LHCN-M2 (cell line): ENCODE measurements at regions not wholly inside any gene's neighbourhood (a gene's known extent, or its start where the extent isn't known, plus 50 kb on each side); places are given as distances from the start of the nearest gene placed in this dataset.
"Not testable (repeated sequence)": the region's sequence is repeated elsewhere in the genome, so short reads cannot be mapped to it uniquely, and the experiment has no call there.

Experiments used
- DNase-seq: peaks from one replicate; pipeline ENCODE4 v3.0.0-alpha.2; 2012; ENCODE audit warnings: low read depth

DNA sequence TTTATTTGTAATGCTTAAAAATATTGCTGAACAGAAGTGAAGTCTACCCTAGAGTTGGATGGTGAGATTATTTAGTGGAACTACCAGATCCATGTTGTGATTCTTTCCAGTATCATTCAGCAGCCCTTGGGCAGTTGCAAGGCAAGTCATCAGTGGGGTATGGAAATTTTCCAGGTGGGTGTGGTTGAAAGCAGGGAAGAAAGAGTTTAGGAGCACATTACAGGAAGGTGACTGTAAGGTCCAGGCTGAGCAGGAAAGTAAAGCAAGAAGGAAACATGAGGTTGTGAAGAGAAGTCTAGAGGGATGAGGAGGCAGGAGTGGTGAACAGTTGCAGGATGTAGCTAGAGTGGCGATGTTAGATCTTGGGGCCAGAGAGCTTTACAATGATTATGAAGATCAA is 178.0 kb upstream of the ROPN1B start:
- DNase-seq: not testable (repeated sequence)

DNA sequence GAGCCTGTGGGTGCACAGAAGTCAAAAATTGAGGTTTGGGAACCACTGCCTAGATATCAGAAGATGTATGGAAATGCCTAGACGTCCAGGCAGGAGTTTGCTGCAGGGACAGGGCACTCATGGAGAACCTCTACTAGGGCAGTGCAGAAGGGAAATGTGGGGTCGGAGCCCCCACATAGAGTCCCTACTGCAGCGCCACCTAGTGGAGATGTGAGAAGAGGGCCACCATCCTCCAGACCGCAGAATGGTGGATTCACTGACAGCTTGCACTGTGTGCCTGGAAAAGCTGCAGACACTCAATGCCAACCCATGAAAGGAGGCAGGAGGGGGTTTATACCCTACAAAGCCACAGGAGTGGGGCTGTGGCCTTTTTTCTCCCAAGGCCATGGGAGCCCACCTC is 159.0 kb upstream of the ROPN1B start:
- DNase-seq: not testable (repeated sequence)

DNA sequence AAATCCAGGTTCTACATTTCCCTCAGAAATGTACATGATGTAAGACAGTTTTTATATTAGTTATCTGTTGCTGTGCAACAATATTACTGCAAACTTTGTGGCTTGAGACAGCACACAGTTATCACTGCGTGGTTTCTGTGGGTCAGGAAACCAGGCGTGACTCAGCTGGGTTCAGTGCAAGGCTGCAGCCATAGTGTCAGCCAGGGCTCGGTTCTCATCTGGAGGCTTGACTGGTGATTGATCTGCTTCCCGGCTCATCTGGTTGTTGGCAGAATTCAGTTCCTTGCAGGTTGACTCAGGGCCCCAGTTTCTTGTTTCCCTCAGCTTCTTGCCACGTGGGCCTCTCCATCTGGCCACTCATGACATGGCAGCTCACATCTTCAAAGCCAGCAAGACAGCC is 146.8 kb upstream of the ROPN1B start:
- peak; percentile 82 for DNase-seq

DNA sequence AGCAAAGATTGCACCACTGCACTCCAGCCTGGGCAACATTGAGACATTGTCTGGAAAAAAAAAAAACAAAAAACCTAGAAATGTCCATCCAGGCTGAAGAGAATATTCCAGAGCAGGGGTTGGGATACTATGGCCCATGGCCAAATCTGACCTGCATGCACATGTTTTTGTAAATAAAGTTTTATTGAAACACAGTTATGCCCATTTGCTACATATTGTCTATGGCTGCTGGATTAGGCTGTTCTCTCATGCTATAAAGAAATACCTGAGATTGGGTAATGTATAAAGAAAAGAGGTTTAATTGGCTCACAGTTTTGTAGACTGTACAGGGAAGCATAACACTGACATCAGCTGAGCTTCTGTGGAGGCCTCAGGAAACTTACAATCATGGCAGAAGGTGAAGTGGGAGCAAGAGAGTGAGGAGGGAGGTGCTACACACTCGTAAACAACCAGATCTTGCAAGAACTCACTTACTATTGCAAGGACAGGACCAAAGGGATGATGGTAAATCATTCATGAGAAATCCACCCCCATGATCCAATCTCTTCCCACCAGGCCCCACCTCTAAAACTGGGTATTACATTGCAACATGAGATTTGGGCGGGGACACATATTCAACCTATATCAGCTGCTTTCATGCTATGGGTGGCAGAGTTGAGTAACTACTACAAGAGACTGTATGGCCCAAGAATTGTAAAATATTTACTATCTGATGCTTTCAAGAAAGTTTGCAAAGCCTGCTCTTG is 137.8 kb upstream of the ROPN1B start:
- DNase-seq: not testable (repeated sequence)

DNA sequence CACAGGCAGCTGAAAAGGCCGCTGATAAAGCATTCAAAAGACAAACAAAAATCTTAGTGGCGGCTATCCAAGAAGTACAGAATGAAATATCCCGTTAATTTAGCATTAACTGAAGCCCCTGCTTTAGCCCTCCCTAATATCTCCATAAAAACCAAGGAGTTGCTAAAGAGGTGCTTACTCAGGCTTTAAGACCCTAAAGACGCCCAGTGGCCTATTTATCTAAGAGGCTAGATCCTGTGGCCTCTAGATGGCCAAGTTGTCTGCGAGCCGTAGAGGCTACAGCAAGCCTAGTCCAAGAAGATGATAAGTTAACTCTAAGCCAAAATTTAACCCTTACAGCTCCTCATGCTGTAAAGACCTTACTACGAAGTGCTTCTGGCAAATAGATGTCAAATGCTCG is 133.4 kb upstream of the ROPN1B start:
- DNase-seq: not testable (repeated sequence)

DNA sequence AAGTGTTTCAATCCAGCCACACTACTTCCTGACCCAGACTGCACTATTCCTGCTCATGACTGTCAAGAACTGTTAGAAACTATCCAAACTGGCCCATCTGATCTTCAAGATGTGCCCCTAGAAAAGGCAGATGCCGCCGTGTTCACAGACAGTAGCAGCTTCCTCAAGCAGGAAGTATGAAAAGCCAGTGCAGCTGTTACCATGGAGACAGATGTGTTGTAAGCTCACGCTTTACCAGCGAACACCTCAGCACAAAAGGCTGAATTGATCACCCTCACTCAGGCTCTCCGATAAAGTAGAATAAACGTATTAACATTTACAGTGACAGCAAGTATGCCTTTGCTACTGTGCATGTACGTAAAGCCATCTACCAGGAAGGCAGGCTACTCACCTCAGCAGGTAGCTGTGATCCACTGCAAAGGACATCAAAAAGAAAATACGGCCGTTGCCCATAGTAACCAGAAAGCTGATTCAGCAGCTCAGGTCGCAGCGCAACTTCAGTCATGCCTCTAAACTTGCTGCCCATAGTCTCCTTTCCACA is 132.9 kb upstream of the ROPN1B start:
- not testable (repeated sequence) for DNase-seq

DNA sequence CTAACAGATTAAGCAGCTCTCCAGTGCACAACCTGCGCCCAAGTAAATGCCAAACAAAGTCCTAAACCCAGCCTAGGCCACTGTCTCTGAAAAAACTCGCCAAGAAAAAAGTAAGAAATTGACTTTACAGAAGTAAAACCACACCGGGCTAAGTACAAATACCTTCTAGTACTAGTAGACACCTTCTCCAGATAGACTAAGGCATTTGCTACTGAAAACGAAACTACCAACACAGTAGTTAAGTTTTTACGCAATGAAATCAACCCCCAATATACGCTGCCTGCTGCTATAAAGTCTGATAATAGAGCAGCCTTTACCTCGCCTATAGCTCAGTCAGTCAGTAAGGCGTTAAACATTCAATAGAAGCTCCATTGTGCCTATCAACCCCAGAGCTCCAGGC is 132.2 kb upstream of the ROPN1B start:
- not testable (repeated sequence) for DNase-seq

DNA sequence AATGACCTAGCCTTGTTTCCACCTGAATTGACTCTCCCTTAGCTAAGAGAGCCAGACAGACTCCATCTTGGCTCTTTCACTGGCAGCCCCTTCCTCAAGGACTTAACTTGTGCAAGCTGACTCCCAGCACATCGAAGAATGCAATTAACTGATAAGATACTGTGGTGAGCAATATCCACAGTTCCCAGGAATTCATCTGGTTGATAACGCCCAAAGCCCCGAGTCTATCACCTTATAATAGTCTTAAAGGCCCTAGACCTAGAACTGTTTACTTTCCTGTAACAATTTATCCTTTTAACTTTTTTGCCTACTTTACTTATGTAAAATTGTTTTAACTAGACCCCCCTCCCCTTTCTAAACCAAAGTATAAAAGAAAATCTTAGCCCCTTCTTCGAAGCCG is 130.1 kb upstream of the ROPN1B start:
- not testable (repeated sequence) for DNase-seq

DNA sequence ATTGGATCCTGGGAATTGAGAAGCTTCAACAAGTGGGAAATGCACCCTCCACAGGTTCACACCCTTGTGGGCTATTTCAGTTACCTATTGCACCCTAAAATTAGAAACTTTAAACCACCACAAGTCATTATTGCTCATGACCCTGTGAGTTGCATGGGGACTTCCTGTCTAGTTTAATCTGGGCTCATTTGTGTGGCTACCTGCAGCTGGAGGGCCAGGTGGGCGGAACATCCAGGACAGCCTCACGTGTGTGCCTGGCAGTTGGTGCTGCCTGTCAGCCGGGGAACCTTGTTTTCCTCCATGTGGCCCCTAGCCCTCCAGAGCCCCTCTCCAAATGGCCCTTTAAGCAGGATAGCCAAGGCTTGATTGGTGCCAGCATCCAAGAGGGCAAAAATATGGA is 128.5 kb upstream of the ROPN1B start:
- DNase-seq: not testable (repeated sequence)

DNA sequence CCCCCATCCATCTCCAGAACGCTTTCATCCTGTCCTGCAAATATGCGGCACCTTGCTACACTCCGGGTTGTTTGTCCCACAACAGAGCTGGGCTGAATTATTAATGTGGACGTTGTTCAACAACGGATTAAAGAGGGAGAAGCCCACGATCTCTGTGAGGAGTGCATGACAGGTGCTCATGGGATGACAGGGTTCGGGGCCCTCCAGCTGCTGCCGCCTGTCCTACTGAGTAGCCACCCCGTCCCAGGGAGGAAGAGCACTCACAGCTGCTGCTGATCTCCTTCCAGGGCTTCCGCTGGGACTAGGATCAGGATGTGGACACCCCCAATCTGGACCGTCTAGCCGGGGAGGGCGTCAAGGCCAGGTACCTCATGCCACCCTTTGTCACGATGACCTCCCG is 121.0 kb upstream of the ROPN1B start:
- DNase-seq: peak; percentile 58

DNA sequence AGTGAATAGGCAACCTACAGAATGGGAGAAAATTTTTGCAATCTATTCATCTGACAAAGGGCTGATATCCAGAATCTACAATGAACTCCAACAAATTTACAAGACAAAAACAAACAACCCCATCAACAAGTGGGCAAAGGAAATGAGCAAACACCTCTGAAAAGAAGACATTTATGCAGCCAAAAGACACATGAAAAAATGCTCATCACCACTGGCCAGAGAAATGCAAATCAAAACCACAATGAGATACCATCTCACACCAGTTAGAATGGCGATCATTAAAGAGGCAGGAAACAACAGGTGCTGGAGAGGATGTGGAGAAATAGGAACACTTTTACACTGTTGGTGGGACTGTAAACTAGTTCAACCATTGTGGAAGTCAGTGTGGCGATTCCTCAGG is 114.0 kb upstream of the ROPN1B start:
- peak; percentile 10 for DNase-seq

DNA sequence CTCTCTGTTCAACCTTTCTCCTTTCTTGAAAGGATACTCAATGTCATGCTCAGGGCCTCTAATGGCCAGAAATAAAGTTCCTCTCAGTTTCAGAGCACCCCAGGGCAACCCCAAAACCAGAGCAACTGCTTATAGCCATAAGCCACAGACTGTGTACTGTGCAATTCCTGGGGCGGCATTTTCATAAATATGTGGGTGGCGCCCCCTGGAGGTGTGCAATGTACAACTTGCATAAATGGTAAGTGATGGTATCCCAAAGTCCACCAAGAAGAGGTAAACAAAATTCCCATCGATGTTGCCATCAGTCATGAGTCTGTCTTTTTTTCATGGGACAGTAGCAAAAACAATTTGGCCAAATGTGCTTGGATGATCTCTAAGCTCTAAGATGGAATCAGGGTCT is 108.4 kb upstream of the ROPN1B start:
- not testable (repeated sequence) for DNase-seq

DNA sequence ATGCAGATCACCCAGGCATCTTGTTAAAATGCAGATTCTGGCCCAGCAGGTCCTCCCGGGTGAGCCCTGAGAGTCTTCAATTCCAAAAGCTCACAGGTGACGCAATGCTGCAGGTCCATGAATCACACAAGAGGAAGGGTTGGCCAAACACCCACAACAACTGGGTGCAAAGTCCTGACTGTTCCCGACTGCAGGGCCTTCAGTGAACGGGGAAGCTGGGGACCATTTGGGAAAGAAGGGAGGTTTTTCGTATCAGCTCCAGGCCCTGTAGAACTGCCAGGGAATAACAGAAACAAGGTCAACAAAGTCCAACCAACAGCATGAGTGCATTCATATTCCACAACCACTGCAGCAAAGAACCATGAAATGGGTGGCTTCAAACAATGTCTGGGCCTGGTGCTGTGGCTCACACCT is 106.1 kb upstream of the ROPN1B start:
- not testable (repeated sequence) for DNase-seq

DNA sequence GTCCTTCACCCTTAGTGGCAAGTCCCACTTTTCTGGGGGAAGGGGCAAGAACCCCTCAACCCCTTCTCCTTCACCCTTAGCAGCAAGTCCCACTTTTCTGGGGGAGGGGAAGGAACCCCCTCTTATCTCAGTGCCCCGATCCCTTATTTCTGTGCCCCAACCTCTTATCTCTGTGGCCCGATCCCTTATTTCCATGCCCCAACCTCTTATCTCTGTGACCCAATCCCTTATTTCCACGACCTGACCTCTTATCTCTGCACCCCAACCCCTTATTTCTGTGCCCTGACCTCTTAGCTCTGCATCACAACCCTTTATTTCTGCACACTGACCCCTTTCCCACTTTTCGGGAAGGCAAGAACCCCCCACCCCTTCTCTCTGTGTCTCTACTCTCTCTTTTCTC is 104.4 kb upstream of the ROPN1B start:
- DNase-seq: not testable (repeated sequence)

DNA sequence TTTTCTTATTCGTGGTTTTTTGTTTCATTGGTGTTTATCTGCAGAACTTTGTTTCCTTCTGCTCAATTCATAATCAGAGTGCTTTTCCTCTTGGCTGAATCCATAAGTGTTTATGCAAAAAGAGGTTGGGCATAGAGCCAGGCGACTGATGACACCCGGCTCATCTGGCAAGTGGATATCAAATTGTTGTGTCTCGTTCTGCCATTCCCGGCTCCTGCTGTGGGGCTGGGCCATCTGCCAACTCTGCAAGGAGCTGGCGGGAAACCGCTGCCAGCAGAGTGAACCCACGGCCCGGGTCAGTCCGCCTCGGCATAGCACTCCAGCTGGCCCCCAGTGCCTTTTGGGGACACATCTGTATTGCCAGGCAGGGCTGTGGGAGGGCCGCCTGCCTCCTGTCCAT is 83.0 kb upstream of the ROPN1B start:
- DNase-seq: peak; percentile 56

DNA sequence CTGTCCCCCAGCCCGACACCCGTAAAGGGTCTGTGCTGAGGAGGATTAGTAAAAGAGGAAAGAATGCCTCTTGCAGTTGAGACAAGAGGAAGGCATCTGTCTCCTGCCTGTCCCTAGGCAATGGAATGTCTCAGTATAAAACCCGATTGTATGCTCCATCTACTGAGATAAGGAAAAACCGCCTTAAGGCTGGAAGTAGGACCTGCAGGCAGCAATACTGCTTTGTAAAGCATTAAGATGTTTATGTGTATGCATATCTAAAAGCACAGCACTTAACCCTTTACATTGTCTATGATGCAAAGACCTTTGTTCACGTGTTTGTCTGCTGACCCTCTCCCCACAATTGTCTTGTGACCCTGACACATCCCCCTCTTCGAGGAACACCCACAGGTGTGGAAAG is 69.8 kb upstream of the ROPN1B start:
- not testable (repeated sequence) for DNase-seq

DNA sequence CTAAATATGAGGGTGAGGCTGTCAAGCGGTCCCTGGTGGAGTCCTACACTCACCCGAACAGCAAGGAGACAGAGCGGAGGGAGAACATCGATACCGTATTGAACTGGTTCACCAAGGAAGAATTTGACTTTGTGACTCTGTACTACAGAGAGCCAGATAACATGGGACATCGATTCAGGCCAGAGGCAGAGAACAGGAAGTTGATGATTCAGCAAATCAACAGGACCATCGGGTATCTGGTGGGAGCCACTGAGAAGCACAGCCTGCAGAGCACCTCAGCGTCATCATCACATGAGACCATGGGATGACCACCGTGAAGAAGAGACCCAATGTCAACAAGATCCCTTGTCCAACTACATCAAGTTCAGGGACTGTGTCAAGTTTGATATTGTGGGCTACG is 67.5 kb upstream of the ROPN1B start:
- DNase-seq: not testable (repeated sequence)

DNA sequence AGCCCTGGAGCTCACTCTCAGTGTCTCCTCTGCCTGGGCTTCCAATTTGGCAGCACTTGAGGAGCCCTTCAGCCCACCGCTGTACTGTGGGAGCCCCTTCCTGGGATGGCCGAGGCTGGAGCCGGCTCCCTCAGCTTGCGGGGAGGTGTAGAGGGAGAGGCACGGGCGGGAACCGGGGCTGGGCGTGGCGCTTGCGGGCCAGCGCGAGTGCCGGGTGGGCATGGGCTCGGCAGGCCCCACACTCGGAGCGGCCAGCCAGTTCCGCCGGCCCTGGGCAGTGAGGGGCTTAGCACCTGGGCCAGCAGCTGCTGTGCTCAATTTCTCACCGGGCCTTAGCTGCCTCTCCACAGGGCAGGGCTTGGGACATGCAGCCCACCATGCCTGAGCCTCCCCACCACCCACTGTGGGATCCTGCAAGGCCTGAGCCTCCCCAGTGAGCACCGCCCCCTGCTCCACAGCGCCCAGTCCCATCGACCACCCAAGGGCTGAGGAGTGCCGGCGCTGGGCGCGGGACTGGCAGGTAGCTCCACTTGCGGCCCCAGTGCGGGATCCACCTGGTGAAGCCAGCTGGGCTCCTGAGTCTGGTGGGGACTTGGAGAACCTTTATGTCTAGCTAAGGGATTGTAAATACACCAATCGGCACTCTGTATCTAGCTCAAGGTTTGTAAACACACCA is 65.1 kb upstream of the ROPN1B start:
- DNase-seq: not testable (repeated sequence)

DNA sequence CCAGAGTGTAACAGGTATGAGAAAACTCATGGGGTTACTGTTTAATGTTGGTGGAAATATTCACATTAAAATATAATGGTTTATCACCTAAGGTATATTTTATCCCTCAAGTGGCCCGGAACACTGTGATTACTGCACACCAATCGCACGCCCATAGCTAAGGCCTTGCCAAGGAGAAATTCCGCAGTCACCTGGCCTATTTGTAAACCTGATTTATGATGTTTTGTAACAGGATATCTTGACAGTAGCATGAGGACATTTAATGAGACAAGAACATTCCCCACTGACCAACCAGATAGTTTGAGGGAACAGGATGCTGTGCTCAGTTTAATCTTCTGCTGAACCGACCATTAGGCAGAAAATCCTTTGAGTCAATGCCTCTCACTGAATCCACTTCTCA is 61.7 kb upstream of the ROPN1B start:
- not testable (repeated sequence) for DNase-seq

DNA sequence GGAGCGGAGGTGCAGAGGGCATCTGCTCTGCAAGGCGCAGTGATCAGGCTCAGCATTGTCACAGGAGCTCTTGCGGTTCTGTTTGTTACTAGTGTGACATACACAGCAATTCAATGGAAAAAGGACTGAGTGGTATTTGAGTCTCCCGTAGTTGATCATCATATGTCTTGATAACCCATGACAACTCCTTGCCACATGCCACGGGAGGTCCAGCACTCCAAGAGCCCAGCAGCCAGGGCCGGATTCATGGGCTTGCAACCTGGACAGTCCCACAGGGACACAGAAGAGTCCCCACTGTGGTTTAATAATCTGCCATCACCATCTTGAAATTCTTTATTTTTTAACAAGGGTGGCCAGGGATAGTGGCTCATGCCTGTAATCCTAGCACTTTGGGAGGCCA is 58.1 kb upstream of the ROPN1B start:
- not testable (repeated sequence) for DNase-seq

DNA sequence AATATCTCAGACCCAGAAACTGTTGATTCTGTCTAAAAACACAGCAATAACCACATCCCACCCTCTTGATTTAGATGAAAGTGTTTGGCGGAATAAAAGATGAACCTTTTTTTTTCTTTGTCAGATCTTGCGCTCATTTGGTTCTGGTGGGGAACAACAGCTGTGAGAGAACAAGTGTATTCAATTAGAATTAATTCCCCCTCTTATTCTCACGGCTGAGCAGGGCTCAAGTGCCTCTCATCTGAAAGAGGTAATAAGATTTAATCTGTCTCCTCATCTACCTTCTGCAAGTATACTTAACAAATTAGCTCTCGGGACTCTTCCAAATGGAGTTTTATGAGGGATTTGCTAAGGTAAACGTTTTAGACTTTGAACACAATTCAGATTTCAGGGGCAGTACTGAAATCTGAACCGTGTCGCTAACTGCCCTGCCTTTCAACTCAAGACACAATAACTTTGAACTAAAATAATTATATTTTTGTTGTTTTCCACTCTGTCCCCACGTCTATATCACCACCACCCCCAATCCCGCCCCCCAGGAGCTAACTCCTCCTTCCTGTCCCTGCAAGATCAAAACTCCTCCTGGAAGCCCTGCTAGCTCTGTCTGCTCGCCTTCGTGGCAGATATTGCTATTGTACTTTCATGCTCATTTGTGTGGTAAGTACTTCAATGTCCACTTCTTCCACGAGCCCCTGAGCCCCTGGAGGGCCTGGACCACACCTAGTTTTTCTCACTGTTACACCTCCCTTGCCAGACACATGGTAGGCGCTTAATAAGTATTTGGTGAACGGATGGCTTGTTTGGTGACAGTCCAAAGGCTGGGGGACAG is 54.2 kb upstream of the ROPN1B start:
- DNase-seq: peak; percentile 39

DNA sequence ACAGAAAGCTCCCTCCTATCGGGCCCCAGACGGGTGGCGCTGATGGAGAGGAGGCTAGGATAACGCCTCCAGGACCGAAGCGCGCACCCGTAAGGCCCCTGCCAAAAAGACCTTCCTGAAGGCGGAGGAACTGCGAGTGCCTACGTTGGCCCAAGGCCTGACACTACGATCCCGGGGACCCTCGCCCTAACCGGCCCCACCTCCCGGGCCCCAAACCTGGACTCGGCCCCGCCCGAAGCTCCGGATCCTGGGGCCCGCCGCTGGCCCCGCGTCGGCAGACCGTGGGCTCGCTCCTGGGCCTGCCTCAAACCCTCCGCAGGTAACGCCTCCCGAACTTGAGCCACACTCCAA is 53.6 kb upstream of the ROPN1B start:
- not testable (repeated sequence) for DNase-seq
